B cell (primary cell): ENCODE measurements at regions not wholly inside any gene's neighbourhood (a gene's known extent, or its start where the extent isn't known, plus 50 kb on each side); places are given as distances from the start of the nearest gene placed in this dataset.

Experiments
- ATAC-seq: fragments of 200-7000 bp; cut with Tn5 transposase; one replicate; pipeline ENCODE4 v1.10.0; 2021; ENCODE audit warnings: low read depth, mild to moderate bottlenecking, moderate number of reproducible peaks, moderate library complexity
- CTCF ChIA-PET: fragments of 350-600 bp; sonication (Branson Sonifier 250); formaldehyde crosslinking; loops from one replicate; lab custom pipeline; 2021; ENCODE audit warnings: antibody characterized with exemption, inconsistent platforms; lab: Charles Lee
- POLR2A ChIA-PET: fragments of 350-600 bp; sonication (Branson Sonifier 250); formaldehyde crosslinking; loops from one replicate; lab custom pipeline; 2021; ENCODE audit warnings: antibody characterized with exemption; lab: Charles Lee
- DNase-seq: peaks from one replicate; pipeline ENCODE4 v3.0.0; 2013
- H2AFZ ChIP-seq: 2 replicates; pipeline ENCODE4 v1.6.1; 2012; ENCODE audit warnings: mild to moderate bottlenecking, low read depth, low read length; ENCODE audit not compliant: insufficient read depth, poor library complexity, severe bottlenecking
- H3K27ac ChIP-seq, 2 donors: 1 replicate in 1 of 2; 2 replicates in 1 of 2; pipeline ENCODE4 v1.5.1; 2012 to 2013; ENCODE audit warnings: low read length in 2 of 2, mild to moderate bottlenecking in 2 of 2, moderate library complexity in 1 of 2
- H3K27me3 ChIP-seq, 4 experiments: fragments of 200-600 bp in 1 of 4; sonication (generic) in 1 of 4; replicated peaks in 1 of 4; 1 replicate in 2 of 4; 2 replicates in 2 of 4; pipeline versions ENCODE4 v1.6.1 to v1.7.0; 2013 to 2016; ENCODE audit warnings: low read length in 3 of 4, mild to moderate bottlenecking in 2 of 4, mixed read lengths in 1 of 4, moderate library complexity in 1 of 4; ENCODE audit not compliant: insufficient read depth in 4 of 4, control insufficient read depth in 3 of 4; ENCODE audit errors: control extremely low read depth in 1 of 4
- H3K36me3 ChIP-seq, 2 experiments: replicated peaks in 1 of 2; 1 replicate in 1 of 2; 2 replicates in 1 of 2; pipeline versions ENCODE4 v1.6.1 to v1.7.1; 2013; ENCODE audit warnings: low read length in 1 of 2; ENCODE audit not compliant: insufficient read depth in 2 of 2, control insufficient read depth in 1 of 2; ENCODE audit errors: control extremely low read depth in 1 of 2, extremely low read depth in 1 of 2
- H3K4me1 ChIP-seq, 2 donors: fragments of 200-600 bp in 1 of 2; sonication (generic) in 1 of 2; 1 replicate in 1 of 2; 2 replicates in 1 of 2; pipeline versions ENCODE4 v1.5.1 to v1.6.1; 2013 to 2017; ENCODE audit warnings: low read length in 2 of 2; ENCODE audit not compliant: control insufficient read depth in 2 of 2, insufficient read depth in 2 of 2
- H3K4me2 ChIP-seq: replicated peaks from 2 replicates; pipeline ENCODE3; 2012; ENCODE audit warnings: mild to moderate bottlenecking, low read depth, low read length; ENCODE audit not compliant: poor library complexity, severe bottlenecking
- H3K4me3 ChIP-seq, 5 experiments: fragments of 200-600 bp in 1 of 5; sonication (generic) in 1 of 5; 1 replicate in 3 of 5; 2 replicates in 2 of 5; pipeline versions ENCODE4 v1.5.1 to v1.7.0; 2011 to 2016; ENCODE audit warnings: low read length in 4 of 5, mild to moderate bottlenecking in 4 of 5, low read depth in 2 of 5, control low read depth in 1 of 5, moderate library complexity in 1 of 5; ENCODE audit not compliant: insufficient read depth in 1 of 5; ENCODE audit errors: control extremely low read depth in 1 of 5, extremely low read depth in 1 of 5
- H3K79me2 ChIP-seq: fragments of 200-600 bp; sonication (generic); one replicate; pipeline ENCODE4 v1.6.0; 2016; ENCODE audit warnings: low read length; ENCODE audit not compliant: control insufficient read depth, insufficient read depth
- H3K9ac ChIP-seq: fragments of 200-600 bp; sonication (generic); 2 replicates; pipeline ENCODE4 v1.6.1; 2017; ENCODE audit warnings: mild to moderate bottlenecking, low read length, moderate library complexity
- H3K9me3 ChIP-seq, 3 donors: one replicate each; pipeline versions ENCODE4 v1.6.1 to v1.7.1; 2013; ENCODE audit warnings: low read length in 2 of 3; ENCODE audit not compliant: control insufficient read depth in 2 of 3, insufficient read depth in 1 of 3; ENCODE audit errors: control extremely low read depth in 1 of 3
- H4K20me1 ChIP-seq: 2 replicates; pipeline ENCODE4 v1.6.0; 2012; ENCODE audit warnings: mild to moderate bottlenecking, low read length; ENCODE audit not compliant: insufficient read depth, control insufficient read depth, poor library complexity, severe bottlenecking
- H3K27ac Mint-ChIP-seq: one replicate; pipeline ENCODE4 v1.8.0; 2021; ENCODE audit warnings: mixed read lengths
- H3K27me3 Mint-ChIP-seq: one replicate; pipeline ENCODE4 v1.8.0; 2021; ENCODE audit warnings: mixed read lengths
- H3K4me1 Mint-ChIP-seq: one replicate; pipeline ENCODE4 v1.8.0; 2021; ENCODE audit warnings: mixed read lengths
- H3K4me3 Mint-ChIP-seq: one replicate; pipeline ENCODE4 v1.8.0; 2021; ENCODE audit warnings: mixed read lengths
- H3K9me3 Mint-ChIP-seq: one replicate; pipeline ENCODE4 v1.8.0; 2022; ENCODE audit warnings: mixed read lengths; ENCODE audit not compliant: insufficient read depth
- EZH2 ChIP-seq: IDR thresholded peaks from 2 replicates; pipeline ENCODE4 v1.6.1; 2012; ENCODE audit warnings: borderline replicate concordance, low read depth, mild to moderate bottlenecking, moderate library complexity, low read length; ENCODE audit not compliant: insufficient read depth, poor library complexity, severe bottlenecking
- WGBS: methylation state at CpG from one replicate; pipeline ENCODE4 v1.1.5; 2013; ENCODE audit warnings: missing lambda C conversion rate; ENCODE audit not compliant: insufficient coverage; 5-methylcytosine and 5-hydroxymethylcytosine counted together
- intact Hi-C: fragments of 100-400 bp; cut with micrococcal nuclease; formaldehyde crosslinking; loops from one replicate; pipeline ENCODE4 v1.10.0; 2022
- TF ChIP-seq, protein P1 (sequence below): fragments of 200-600 bp; IDR thresholded peaks from one replicate; pipeline ENCODE4 v1.8.0; 2022; ENCODE audit warnings: antibody characterized with exemption, mild to moderate bottlenecking

DNA sequence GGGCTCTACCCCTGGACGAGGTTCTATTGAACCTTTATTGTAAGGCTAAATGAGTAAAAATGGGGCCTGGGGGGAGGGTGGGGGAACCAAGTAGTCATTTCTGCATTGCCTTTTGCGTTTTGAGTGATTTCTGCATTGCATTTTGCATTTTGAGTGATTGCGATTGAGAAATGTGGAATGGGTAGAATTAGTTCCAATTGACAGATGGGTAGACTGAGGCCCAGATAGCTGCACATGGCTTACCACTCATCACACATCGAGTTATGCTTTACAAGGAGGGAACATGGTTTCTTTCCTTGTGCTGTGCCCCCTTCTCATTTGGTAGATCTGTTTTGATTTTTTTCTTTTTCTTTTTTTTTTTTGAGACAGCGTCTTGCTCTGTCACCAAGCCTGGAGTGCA, 858.7 kb downstream of the TYW1 start:
- CTCF ChIA-PET, result no interaction called here
- H4K20me1 ChIP-seq, result no peaks in the 10 kb centered on the region
- no peak for TF ChIP-seq EZH2
- TF ChIP-seq, protein P1, sequence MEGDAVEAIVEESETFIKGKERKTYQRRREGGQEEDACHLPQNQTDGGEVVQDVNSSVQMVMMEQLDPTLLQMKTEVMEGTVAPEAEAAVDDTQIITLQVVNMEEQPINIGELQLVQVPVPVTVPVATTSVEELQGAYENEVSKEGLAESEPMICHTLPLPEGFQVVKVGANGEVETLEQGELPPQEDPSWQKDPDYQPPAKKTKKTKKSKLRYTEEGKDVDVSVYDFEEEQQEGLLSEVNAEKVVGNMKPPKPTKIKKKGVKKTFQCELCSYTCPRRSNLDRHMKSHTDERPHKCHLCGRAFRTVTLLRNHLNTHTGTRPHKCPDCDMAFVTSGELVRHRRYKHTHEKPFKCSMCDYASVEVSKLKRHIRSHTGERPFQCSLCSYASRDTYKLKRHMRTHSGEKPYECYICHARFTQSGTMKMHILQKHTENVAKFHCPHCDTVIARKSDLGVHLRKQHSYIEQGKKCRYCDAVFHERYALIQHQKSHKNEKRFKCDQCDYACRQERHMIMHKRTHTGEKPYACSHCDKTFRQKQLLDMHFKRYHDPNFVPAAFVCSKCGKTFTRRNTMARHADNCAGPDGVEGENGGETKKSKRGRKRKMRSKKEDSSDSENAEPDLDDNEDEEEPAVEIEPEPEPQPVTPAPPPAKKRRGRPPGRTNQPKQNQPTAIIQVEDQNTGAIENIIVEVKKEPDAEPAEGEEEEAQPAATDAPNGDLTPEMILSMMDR, result no peak
- no peak for ATAC-seq
- no peak for DNase-seq
- no peak overlapping the region for H3K27ac Mint-ChIP-seq
- H3K9ac ChIP-seq, result no peak overlapping the region
- H3K36me3 ChIP-seq, result no peaks in the 10 kb centered on the region
- H3K27ac ChIP-seq, result no peak overlapping the region
- no peaks in the 10 kb centered on the region for H3K4me1 ChIP-seq
- H3K9me3 Mint-ChIP-seq, result peaks cover 2% of the 10 kb centered on the region
- peaks cover 0 to 20% (median 0%) of the 10 kb centered on the region in 3 donors for H3K9me3 ChIP-seq
- no peaks in the 10 kb centered on the region for H3K27me3 Mint-ChIP-seq
- H2AFZ ChIP-seq, result no peak overlapping the region
- H3K4me3 ChIP-seq, result no peak overlapping the region
- 67% methylated on average over 4 of the region's 5 CpGs for WGBS
- no peak overlapping the region for H3K4me2 ChIP-seq
- no peaks in the 10 kb centered on the region for H3K27me3 ChIP-seq
- no peaks in the 10 kb centered on the region for H3K4me1 Mint-ChIP-seq
- intact Hi-C loops, result no loop called here
- H3K4me3 Mint-ChIP-seq, result no peak overlapping the region
- POLR2A ChIA-PET, result no interaction called here
- no peaks in the 10 kb centered on the region for H3K79me2 ChIP-seq

DNA sequence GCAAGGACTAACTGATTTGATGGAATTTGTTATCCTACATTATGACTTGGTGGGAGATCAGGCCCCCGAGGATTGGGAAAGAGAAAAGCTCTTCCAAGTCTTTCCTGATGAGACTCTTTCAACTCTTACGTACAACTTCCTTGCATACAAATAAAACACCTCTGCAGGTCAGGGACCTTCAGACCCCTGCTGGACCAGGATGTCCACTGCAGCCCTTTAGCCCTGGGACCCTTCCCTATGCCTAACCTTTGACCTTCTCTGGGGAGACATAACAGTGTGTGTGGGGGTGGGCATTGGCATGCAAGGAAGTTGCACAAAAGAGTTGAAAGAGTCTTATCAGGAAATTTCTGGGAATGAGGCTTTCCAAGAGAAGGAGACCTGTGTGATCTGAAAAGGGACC, 859.4 kb downstream of the TYW1 start:
- DNase-seq (no peak), ATAC-seq (no peak)
- Histone ChIP-seq H3K79me2 (no peaks in the 10 kb centered on the region), H3K9me3 (peaks cover 0 to 20% (median 1%) of the 10 kb centered on the region in 3 donors), H2AFZ (no peak overlapping the region), H3K36me3 (no peaks in the 10 kb centered on the region), H3K9ac (no peak overlapping the region), H3K27me3 (no peaks in the 10 kb centered on the region), H3K4me2 (no peak overlapping the region), H3K4me3 (no peak overlapping the region), H3K4me1 (no peaks in the 10 kb centered on the region), H4K20me1 (no peaks in the 10 kb centered on the region), H3K27ac (no peak overlapping the region)
- no CpG with 5 or more reads among the region's 2 CpGs for WGBS
- peaks cover 2% of the 10 kb centered on the region for H3K9me3 Mint-ChIP-seq
- H3K27me3 Mint-ChIP-seq, result no peaks in the 10 kb centered on the region
- ChIA-PET POLR2A (no interaction called here), CTCF (no interaction called here)
- no peaks in the 10 kb centered on the region for H3K4me1 Mint-ChIP-seq
- H3K4me3 Mint-ChIP-seq, result no peak overlapping the region
- H3K27ac Mint-ChIP-seq, result no peak overlapping the region
- TF ChIP-seq, protein P1, result no peak
- no peak for TF ChIP-seq EZH2
- intact Hi-C loops, result no loop called here
